ENCODE measurements at regions not wholly inside any gene's neighbourhood (a gene's known extent, or its start where the extent isn't known, plus 50 kb on each side); places are given as distances from the start of the nearest gene placed in this dataset.
"Not testable (repeated sequence)": the region's sequence is repeated elsewhere in the genome, so short reads cannot be mapped to it uniquely, and the experiment has no call there.

- DNase-seq = no peak
Observed at GRCh38 chr1:29634746-29635335, 398.5 kb downstream of the PTPRU start.

GRCh38 chr1:29634324-29634723, 398.0 kb downstream of the PTPRU start:
- DNase-seq = no peak

- no peak for DNase-seq
Observed at GRCh38 chr1:29633771-29634170, 397.4 kb downstream of the PTPRU start.

- DNase-seq = no peak
Observed at GRCh38 chr1:29632806-29633615, 396.7 kb downstream of the PTPRU start.

GRCh38 chr1:29631836-29632805, 395.8 kb downstream of the PTPRU start:
- DNase-seq = no peak

GRCh38 chr1:29631361-29631760, 395.0 kb downstream of the PTPRU start:
- no peak for DNase-seq

GRCh38 chr1:29630756-29631155, 394.4 kb downstream of the PTPRU start:
- DNase-seq = no peak

GRCh38 chr1:29629814-29630516, 393.6 kb downstream of the PTPRU start:
- no peak for DNase-seq

GRCh38 chr1:29629401-29629800, 393.1 kb downstream of the PTPRU start:
- DNase-seq = no peak

- no peak for DNase-seq
Observed at GRCh38 chr1:29628190-29628589, 391.9 kb downstream of the PTPRU start.

GRCh38 chr1:29626726-29627125, 390.4 kb downstream of the PTPRU start:
- no peak for DNase-seq

GRCh38 chr1:29626066-29626465, 389.7 kb downstream of the PTPRU start:
- DNase-seq = no peak

GRCh38 chr1:29625084-29625420, 388.7 kb downstream of the PTPRU start:
- DNase-seq = no peak

- DNase-seq = no peak
Observed at GRCh38 chr1:29624320-29625083, 388.2 kb downstream of the PTPRU start.

- no peak for DNase-seq
Observed at GRCh38 chr1:29623501-29623900, 387.2 kb downstream of the PTPRU start.

GRCh38 chr1:29621826-29622435, 385.6 kb downstream of the PTPRU start:
- DNase-seq = no peak

- no peak for DNase-seq
Observed at GRCh38 chr1:29620631-29621030, 384.3 kb downstream of the PTPRU start.

GRCh38 chr1:29607236-29607635, 370.9 kb downstream of the PTPRU start:
- DNase-seq = no peak

- DNase-seq = not testable (repeated sequence)
Observed at GRCh38 chr1:29604796-29605195, 368.5 kb downstream of the PTPRU start.

GRCh38 chr1:29603622-29604021, 367.3 kb downstream of the PTPRU start:
- no peak for DNase-seq

- DNase-seq = no peak
Observed at GRCh38 chr1:29602203-29602602, 365.9 kb downstream of the PTPRU start.
